Brain microvascular endothelial cell (primary cell): ENCODE measurements at regions not wholly inside any gene's neighbourhood (a gene's known extent, or its start where the extent isn't known, plus 50 kb on each side); places are given as distances from the start of the nearest gene placed in this dataset.

ENCODE experiments used
- DNase-seq: peaks from one replicate; pipeline ENCODE4 v3.0.0-alpha.2; 2020
- H3K27ac ChIP-seq: fragments of 250-450 bp; sonication (Bioruptor Pico); 2 replicates; pipeline ENCODE4 v1.5.1; 2020; ENCODE audit warnings: mild to moderate bottlenecking, moderate library complexity
- H3K27me3 ChIP-seq: fragments of 250-450 bp; sonication (Bioruptor Pico); replicated peaks from 2 replicates; pipeline ENCODE4 v1.5.1; 2020; ENCODE audit warnings: mild to moderate bottlenecking
- H3K36me3 ChIP-seq: fragments of 250-450 bp; sonication (Bioruptor Pico); replicated peaks from 2 replicates; pipeline ENCODE4 v1.5.1; 2020; ENCODE audit warnings: mild to moderate bottlenecking
- H3K4me3 ChIP-seq: 2 replicates; pipeline ENCODE4 v1.5.1; 2011; ENCODE audit warnings: low read depth, mild to moderate bottlenecking, control low read depth, low read length, moderate library complexity
- CTCF ChIP-seq: IDR thresholded peaks from 2 replicates; pipeline ENCODE4 v1.5.1; 2011; ENCODE audit warnings: low read depth, mild to moderate bottlenecking, moderate library complexity, low read length, control low read depth, inconsistent platforms; ENCODE audit errors: missing control alignments
- in situ Hi-C: cut with HindIII; loops from 2 replicates; pipeline ENCODE4 v1.10.0; 2017; ENCODE audit warnings: low sequenced_read_pairs, low pct_ligation_motif_present

GRCh38 chr3:177599326-177599725 lies 402.0 kb upstream of the TBL1XR1 start:
- Histone ChIP-seq H3K4me3 (no peak overlapping the region), H3K27ac (no peak overlapping the region), H3K27me3 (no peaks in the 10 kb centered on the region), H3K36me3 (no peaks in the 10 kb centered on the region)
- in situ Hi-C loops, result no loop called here
- no peak for TF ChIP-seq CTCF
- DNase-seq, result no peak

GRCh38 chr3:177599837-177600236 lies 402.6 kb upstream of the TBL1XR1 start:
- no peak overlapping the region for H3K27ac ChIP-seq
- DNase-seq, result no peak
- H3K4me3 ChIP-seq, result no peak overlapping the region
- in situ Hi-C loops, result no loop called here
- H3K36me3 ChIP-seq, result no peaks in the 10 kb centered on the region
- H3K27me3 ChIP-seq, result no peaks in the 10 kb centered on the region
- TF ChIP-seq CTCF, result no peak

GRCh38 chr3:177600411-177600810 lies 403.1 kb upstream of the TBL1XR1 start:
- TF ChIP-seq CTCF, result no peak
- H3K36me3 ChIP-seq, result no peaks in the 10 kb centered on the region
- H3K27ac ChIP-seq, result no peak overlapping the region
- in situ Hi-C loops, result no loop called here
- no peak for DNase-seq
- H3K4me3 ChIP-seq, result no peak overlapping the region
- no peaks in the 10 kb centered on the region for H3K27me3 ChIP-seq

- H3K27me3 ChIP-seq, result no peaks in the 10 kb centered on the region
- H3K27ac ChIP-seq, result no peak overlapping the region
- in situ Hi-C loops, result no loop called here
- DNase-seq, result no peak
- H3K36me3 ChIP-seq, result no peaks in the 10 kb centered on the region
- no peak for TF ChIP-seq CTCF
- H3K4me3 ChIP-seq, result no peak overlapping the region
Observed at GRCh38 chr3:177601152-177601551, 403.9 kb upstream of the TBL1XR1 start.

- Histone ChIP-seq H3K27ac (no peak overlapping the region), H3K27me3 (no peaks in the 10 kb centered on the region), H3K4me3 (no peak overlapping the region), H3K36me3 (no peaks in the 10 kb centered on the region)
- TF ChIP-seq CTCF, result no peak
- in situ Hi-C loops, result no loop called here
- DNase-seq, result no peak
Observed at GRCh38 chr3:177602601-177603147, 405.4 kb upstream of the TBL1XR1 start.

- no peak for TF ChIP-seq CTCF
- DNase-seq, result no peak
- no peaks in the 10 kb centered on the region for H3K36me3 ChIP-seq
- no peak overlapping the region for H3K27ac ChIP-seq
- no peaks in the 10 kb centered on the region for H3K27me3 ChIP-seq
- in situ Hi-C loops, result no loop called here
- H3K4me3 ChIP-seq, result no peak overlapping the region
Observed at GRCh38 chr3:177603148-177603603, 405.9 kb upstream of the TBL1XR1 start.
